Endodermal cell (in vitro differentiated cells): ENCODE measurements at regions not wholly inside any gene's neighbourhood (a gene's known extent, or its start where the extent isn't known, plus 50 kb on each side); places are given as distances from the start of the nearest gene placed in this dataset.

Experiments
- DNase-seq: peaks from one replicate; pipeline ENCODE4 v3.0.0-alpha.2; 2017
- H3K27ac ChIP-seq: 2 replicates; pipeline ENCODE4 v1.5.1; 2013; ENCODE audit warnings: mild to moderate bottlenecking, low read depth, low read length, moderate library complexity
- H3K27me3 ChIP-seq: 2 replicates; pipeline ENCODE4 v1.6.1; 2013; ENCODE audit warnings: mild to moderate bottlenecking, low read length, moderate library complexity; ENCODE audit not compliant: insufficient read depth, control insufficient read depth, poor library complexity, severe bottlenecking
- H3K36me3 ChIP-seq: 2 replicates; pipeline ENCODE4 v1.7.0; 2013; ENCODE audit warnings: mild to moderate bottlenecking, low read length, moderate library complexity; ENCODE audit not compliant: control insufficient read depth, insufficient read depth
- H3K4me1 ChIP-seq: one replicate; pipeline ENCODE4 v1.7.0; 2013; ENCODE audit warnings: low read length; ENCODE audit not compliant: control insufficient read depth, insufficient read depth
- H3K4me3 ChIP-seq: 2 replicates; pipeline ENCODE4 v1.5.1; 2013; ENCODE audit warnings: mild to moderate bottlenecking, low read length, moderate library complexity
- H3K9ac ChIP-seq: 2 replicates; pipeline ENCODE4 v1.6.1; 2013; ENCODE audit warnings: mild to moderate bottlenecking, low read length, moderate library complexity; ENCODE audit not compliant: poor library complexity, severe bottlenecking; ENCODE audit errors: extremely low read depth
- H3K9me3 ChIP-seq: 2 replicates; pipeline ENCODE4 v1.6.1; 2013; ENCODE audit warnings: mild to moderate bottlenecking, low read length, moderate library complexity; ENCODE audit not compliant: control insufficient read depth
- H3K27ac Mint-ChIP-seq: 2 replicates; pipeline ENCODE4 v1.8.0; 2020; ENCODE audit warnings: mixed read lengths
- H3K27me3 Mint-ChIP-seq: 2 replicates; pipeline ENCODE4 v1.8.0; 2021; ENCODE audit warnings: mild to moderate bottlenecking, mixed read lengths; ENCODE audit not compliant: insufficient read depth
- H3K36me3 Mint-ChIP-seq: 2 replicates; pipeline ENCODE4 v1.8.0; 2020; ENCODE audit warnings: low read depth, mixed read lengths
- H3K4me1 Mint-ChIP-seq: 2 replicates; pipeline ENCODE4 v1.8.0; 2020; ENCODE audit warnings: mixed read lengths
- H3K4me3 Mint-ChIP-seq: 2 replicates; pipeline ENCODE4 v1.8.0; 2020; ENCODE audit warnings: mild to moderate bottlenecking, moderate library complexity, mixed read lengths
- H3K9me3 Mint-ChIP-seq: 2 replicates; pipeline ENCODE4 v1.8.0; 2020; ENCODE audit warnings: mild to moderate bottlenecking, mixed read lengths
- CTCF ChIP-seq: fragments of 200-600 bp; sonication (generic); conservative IDR thresholded peaks from 2 replicates; pipeline ENCODE4 v1.5.0; 2021; ENCODE audit warnings: antibody characterized with exemption, mild to moderate bottlenecking
- WGBS, 2 experiments: methylation state at CpG; one replicate each; pipeline versions ENCODE4 v1.1.5 to v1.1.7; 2013; ENCODE audit warnings: missing lambda C conversion rate in 2 of 2, mixed read lengths in 1 of 2; ENCODE audit not compliant: insufficient coverage in 1 of 2, insufficient read length in 1 of 2; 5-methylcytosine and 5-hydroxymethylcytosine counted together

GRCh38 chr14:44353805-44354204 lies 153.3 kb downstream of the FSCB start:
- H3K27ac Mint-ChIP-seq = no peak overlapping the region

GRCh38 chr14:44352201-44352600 lies 154.9 kb downstream of the FSCB start:
- peaks cover 17% of the 10 kb centered on the region for H3K9me3 ChIP-seq
- DNase-seq = no peak
- Mint-ChIP-seq H3K9me3 (peaks cover 10% of the 10 kb centered on the region), H3K27me3 (no peaks in the 10 kb centered on the region), H3K4me3 (no peak overlapping the region), H3K27ac (no peak overlapping the region), H3K36me3 (no peaks in the 10 kb centered on the region), H3K4me1 (no peaks in the 10 kb centered on the region)
- H3K9ac ChIP-seq = no peak overlapping the region
- no peaks in the 10 kb centered on the region for H3K36me3 ChIP-seq
- H3K4me1 ChIP-seq = no peaks in the 10 kb centered on the region
- no peaks in the 10 kb centered on the region for H3K27me3 ChIP-seq
- no peak overlapping the region for H3K4me3 ChIP-seq
- 100% methylated on average over 1 of the region's 1 CpG for WGBS, 2 experiments
- no peak for TF ChIP-seq CTCF
- no peak overlapping the region for H3K27ac ChIP-seq

More at GRCh38 chr14:44353805-44354204, 153.3 kb downstream of the FSCB start:
- no peaks in the 10 kb centered on the region for H3K36me3 Mint-ChIP-seq
- peaks cover under 1% of the 10 kb centered on the region for H3K9me3 ChIP-seq
- H3K4me1 ChIP-seq = no peaks in the 10 kb centered on the region
- H3K4me3 ChIP-seq = no peak overlapping the region
- no peaks in the 10 kb centered on the region for H3K36me3 ChIP-seq
- H3K9me3 Mint-ChIP-seq = no peaks in the 10 kb centered on the region
- H3K4me1 Mint-ChIP-seq = no peaks in the 10 kb centered on the region
- H3K27ac ChIP-seq = no peak overlapping the region
- WGBS, 2 experiments = 94% methylated on average over 2 of the region's 3 CpGs; no CpG with 5 or more reads in 1 of the 2 experiments
- DNase-seq = no peak
- no peak overlapping the region for H3K9ac ChIP-seq
- H3K4me3 Mint-ChIP-seq = no peak overlapping the region
- no peak for TF ChIP-seq CTCF
- no peaks in the 10 kb centered on the region for H3K27me3 Mint-ChIP-seq
- no peaks in the 10 kb centered on the region for H3K27me3 ChIP-seq

- no peak overlapping the region for H3K27ac Mint-ChIP-seq
- no peak overlapping the region for H3K4me3 ChIP-seq
- no peak for DNase-seq
- H3K9me3 Mint-ChIP-seq = peaks cover 19% of the 10 kb centered on the region
- H3K27me3 Mint-ChIP-seq = no peaks in the 10 kb centered on the region
- H3K4me3 Mint-ChIP-seq = no peak overlapping the region
- WGBS, 2 experiments = 68% methylated on average over 1 of the region's 1 CpG; no CpG with 5 or more reads in 1 of the 2 experiments
- H3K9ac ChIP-seq = no peak overlapping the region
- no peak for TF ChIP-seq CTCF
- no peak overlapping the region for H3K27ac ChIP-seq
- H3K4me1 ChIP-seq = no peaks in the 10 kb centered on the region
- H3K36me3 ChIP-seq = no peaks in the 10 kb centered on the region
- no peaks in the 10 kb centered on the region for H3K4me1 Mint-ChIP-seq
- H3K36me3 Mint-ChIP-seq = no peaks in the 10 kb centered on the region
- H3K27me3 ChIP-seq = no peaks in the 10 kb centered on the region
- H3K9me3 ChIP-seq = peaks cover 32% of the 10 kb centered on the region
Observed at GRCh38 chr14:44347316-44347715, 159.8 kb downstream of the FSCB start.
